Stromal cell of bone marrow (primary cell): ENCODE measurements at regions not wholly inside any gene's neighbourhood (a gene's known extent, or its start where the extent isn't known, plus 50 kb on each side); places are given as distances from the start of the nearest gene placed in this dataset.
A peak's percentile ranks its signal among the peaks of the same experiment; 100 is the strongest.

Experiments used
- DNase-seq: peaks from one replicate; pipeline ENCODE4 v3.0.0-alpha.2; 2012; ENCODE audit warnings: low read depth

DNA sequence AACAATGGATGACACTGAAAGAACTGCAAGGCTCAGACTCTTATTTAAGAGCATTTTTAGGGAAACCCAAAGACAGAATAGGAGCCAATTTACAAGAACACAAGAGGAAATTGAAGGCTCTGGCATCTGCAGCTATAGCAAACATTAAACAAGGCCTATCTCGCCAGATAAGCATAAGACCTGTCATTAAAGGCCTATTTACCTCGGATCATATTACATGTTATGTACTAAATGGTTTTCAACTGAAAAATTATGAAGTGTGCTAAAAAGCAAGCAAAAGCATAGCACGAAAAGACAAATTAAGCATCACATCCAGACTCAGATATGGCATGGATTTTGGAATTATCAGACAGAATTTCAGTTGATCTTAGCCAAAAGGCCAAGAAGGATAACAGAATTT, 617.1 kb downstream of the SQOR start:
- DNase-seq: no peak

DNA sequence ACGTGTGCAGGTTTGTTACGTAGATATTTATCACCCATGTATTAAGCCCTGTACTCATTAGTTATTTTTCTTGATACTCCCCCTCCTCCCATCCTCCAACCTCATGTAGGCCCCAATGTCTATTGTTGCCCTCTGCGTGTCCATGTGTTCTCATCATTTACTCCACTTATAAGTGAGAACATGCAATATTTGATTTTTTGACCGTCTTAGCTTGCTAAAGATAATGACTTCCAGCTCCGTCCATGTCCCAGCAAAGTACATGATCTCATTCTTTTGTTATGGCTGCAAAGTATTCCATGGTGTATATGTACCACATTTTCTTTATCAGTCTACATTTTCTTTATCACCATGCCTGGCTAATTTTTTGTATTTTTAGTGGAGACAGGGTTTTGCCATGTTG, 623.2 kb downstream of the SQOR start:
- DNase-seq: no peak

DNA sequence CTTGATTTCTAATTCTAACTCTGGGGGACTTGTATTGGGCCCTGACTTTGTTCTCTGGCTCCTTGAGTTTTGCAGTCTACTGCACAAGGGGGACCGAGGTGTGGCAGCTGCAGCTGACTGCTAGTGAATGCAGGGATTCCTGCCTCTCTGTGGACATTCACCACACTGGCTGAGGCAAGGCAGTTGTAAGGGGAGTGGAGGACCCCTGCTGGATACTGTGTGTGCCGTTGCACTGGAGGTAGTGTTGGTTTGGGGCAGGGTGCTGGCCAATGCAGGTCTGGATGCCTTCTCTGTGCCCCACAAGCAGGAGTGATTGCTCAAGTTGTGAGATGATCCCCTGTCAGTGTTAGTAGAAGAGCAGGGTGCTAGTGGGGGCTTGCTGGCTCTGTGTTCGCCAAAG, 626.1 kb downstream of the SQOR start:
- DNase-seq: no peak

DNA sequence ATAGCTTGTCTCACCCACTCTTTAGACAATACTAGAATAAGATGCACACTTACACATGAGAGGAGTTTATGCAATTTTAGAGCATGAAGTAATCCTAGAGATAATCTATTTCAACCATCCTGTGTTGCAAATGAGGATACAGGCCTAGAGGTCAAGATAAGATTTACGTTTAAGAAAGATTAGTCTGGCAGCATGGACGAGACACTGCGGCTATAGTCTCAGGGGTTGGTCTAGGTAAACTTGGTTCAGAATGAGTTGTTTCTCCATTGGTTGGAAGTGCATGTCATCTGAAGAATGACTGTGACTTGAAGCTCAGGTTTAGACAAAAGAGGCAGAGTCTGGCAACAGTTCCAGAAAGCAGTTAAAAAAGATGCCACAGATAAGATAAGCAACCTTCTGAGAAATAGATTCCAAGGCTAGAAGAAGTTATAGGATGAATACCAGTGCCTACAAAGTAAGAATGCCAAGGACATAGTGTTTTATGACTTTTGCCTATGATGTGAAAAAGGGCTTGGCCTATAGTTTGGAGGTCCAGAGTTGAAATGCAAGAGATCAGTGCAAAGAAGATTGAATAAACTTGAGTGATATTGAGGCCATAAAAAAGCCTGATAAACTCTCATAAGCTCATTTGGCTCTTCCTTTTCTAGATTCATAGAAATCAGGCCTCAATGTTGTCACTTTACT, 631.0 kb downstream of the SQOR start:
- no peak for DNase-seq

DNA sequence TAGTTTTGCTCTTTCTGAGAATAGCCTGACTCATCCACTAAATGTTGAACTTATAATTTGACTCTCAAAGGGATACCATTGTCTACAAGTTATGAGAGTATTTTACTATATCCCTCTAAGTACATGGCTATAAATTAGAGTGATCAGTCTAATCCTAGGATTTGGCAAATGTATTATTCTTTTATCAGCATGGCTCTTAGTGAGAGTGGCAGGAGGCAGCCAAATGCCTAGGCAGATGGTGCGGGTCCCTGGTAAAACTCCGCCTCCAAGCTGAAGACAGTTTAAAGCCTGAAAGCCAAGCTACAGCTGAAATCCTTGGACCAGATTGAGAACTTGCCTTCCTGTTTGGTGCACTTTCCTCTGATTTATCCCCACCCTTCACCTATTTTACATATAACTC, 631.8 kb downstream of the SQOR start:
- DNase-seq: no peak

DNA sequence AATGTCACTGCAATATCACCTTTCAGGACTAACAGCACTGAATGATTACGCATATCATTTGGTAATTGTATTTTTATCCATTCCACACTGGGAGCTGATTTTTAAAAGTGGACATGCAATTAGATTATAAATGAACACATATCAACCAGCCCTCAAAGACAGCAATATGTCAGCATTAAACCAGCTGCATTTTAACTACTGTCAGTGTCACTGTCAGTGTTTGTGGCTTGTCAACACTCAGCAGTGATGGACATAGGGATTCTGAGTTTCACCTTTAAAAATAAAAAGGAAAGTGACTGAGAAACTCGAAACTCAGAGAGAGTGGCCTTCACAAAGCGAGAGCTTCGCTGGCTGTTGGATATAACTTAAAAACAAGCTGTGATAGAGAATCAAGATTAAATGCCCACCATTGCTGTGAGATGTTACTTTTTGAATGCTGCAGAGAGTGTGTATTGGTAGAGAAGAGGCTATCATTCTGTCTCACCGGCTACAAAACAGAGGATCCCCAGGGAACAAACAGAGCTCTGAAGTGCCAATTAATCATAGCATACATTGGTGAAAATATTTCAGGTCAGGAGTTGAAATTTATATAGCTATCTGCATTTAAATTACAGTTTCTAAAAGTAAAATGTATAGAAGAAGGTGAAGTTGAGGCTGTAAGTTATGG, 635.8 kb downstream of the SQOR start:
- DNase-seq: no peak

DNA sequence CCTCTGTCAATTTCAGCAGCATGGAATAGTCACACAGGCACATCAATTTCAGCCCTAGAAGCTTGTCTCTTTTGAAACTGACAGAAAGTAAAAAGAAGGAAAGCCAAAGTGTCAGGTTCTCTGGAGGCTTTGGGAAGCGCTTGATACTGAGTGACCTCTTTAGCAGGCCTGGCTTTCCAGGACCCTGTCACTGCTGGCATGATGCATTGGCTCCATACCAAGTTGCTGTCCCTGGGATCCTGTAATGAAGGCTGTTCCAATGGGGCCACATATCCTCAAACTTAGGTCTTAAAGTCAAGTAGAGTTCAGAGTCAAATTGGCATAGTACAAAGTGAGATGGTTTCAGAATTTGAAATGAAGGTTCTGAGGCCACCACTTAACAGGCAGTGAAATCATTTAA, 640.9 kb downstream of the SQOR start:
- no peak for DNase-seq

DNA sequence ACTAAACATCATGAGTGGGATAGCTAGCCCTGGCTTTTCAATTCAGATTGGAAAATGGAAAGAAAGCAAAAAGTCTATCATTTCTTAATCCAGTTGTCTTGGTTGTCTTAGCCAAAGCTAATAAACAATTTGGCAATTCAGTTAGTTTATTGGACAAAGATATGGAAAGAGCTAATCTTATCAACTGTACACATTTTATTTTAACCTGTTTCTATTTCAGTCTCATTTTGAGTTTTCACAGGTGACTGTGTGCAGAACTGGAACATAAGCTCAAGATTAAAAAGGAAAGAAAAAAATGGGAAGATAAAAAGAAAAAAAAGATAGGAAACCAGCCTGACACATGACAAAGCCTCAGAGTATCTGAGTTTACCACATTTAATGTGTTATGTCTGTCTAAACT, 642.6 kb downstream of the SQOR start:
- no peak for DNase-seq

DNA sequence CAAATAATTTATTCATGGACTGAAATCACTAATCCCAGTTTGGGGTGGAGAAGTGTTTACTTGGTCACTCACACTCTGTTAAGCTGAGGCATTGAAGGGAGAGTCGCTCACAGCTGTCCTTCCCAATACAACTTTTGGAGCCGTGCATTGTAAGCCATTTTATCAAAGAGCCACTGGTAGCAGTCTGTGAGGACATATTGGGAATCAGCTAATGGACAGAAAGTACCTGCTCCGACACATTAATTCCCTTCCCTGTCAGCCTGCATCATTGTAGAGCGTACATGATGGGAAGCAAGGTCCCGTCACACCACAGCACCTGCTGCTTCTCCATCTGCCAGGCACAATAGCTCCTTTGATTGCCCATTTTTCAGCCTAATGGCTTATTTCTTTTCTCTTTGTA, 643.2 kb downstream of the SQOR start:
- no peak for DNase-seq

DNA sequence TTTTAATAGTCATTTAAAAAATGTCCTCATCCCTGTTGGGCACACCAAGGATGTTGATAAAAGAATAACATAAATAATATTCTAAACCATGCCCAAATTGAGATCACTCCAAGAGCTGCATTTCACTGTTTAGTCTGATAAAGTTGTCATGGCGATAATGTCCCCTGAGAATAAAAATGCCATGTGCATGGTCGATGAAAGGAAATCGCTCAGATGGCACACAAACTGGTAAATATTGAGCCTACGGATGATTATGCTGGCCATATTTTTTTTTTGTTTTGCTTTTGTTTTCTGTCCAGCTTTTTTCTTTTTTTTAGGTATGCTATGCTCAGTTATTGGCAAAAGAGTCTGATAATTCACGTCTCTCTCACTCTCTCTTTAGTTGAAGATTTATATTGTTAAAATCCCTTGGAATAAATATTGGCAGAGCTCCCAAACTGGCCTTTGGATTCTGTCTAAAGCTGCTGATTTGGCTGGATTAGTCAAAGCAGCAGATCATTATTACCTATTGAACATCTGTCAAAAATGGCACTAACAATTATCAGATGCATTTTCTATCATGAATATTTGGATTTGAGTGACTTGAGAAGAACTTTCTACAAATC, 643.8 kb downstream of the SQOR start:
- DNase-seq: no peak

DNA sequence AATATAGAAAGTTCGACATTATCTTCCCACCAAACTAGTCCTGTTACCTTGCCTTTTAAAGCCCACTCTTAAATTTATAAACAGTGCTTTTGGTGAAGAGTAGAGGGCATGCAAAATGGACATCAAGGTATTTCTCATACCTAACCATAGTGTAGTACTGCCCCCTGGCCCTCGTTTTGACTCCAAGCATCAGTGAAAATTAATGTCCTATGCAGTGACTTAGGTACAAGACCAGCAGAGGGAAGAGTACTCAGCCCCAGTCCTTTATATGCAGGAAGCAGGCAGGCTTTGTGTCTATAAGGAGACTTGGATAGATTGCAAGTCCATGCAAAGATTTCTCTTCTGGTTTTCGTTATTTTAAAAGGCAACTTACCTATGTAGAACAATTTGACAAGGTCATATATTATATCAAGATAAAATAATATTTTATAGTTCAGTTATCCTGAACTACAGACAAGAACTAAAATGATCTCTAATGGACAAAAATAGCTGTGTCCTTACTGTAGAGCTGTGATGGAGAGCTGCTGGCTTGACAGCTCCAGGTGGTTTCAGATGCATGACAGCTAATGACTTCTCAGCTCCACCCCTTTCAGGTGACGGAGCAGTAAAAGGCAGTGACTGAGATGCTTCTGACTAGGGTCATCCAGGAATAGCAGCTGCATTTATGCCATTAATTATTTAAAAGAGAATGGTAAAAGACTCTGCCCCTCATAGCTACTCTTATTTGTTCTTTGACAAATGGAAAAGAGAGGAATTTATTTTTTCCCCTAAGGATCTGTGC, 646.1 kb downstream of the SQOR start:
- no peak for DNase-seq

DNA sequence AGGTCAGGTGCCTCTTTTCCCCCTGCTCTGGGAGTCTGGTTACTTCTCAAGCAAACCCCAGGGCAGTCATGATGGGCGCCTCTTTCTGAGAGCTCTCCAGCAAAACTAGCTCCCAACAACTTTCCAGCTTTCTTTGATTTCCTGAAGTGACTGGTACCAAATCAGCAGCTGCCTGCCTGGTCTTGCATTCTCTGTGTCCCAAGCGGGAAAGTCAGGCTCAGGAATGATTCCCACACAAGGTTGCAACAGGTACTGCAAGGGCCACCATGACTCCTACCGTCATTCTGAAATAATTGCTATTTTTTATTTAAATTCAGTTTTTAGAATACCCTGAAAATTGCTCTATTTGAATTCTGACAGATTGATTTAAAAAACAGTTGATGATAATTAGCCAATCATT, 658.7 kb downstream of the SQOR start:
- no peak for DNase-seq

DNA sequence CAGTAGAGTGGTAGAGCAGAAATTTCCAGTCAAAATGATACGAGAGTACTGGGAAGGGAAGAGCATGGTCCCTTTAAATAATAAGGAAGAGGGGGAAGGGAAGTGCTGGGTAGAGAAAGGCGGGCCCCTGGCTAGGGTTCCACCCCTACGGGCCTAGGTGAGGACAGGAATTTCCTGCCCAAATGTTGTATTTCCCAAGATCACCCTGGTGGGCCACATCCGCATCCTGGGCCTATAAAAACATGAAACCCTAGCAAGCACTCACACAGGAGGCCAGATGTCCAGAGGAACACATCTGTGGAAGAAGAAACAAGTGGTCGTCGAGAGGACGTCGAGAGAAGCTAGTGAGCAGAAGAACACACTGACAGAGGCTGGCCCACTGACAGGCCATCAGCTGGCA, 661.2 kb downstream of the SQOR start:
- no peak for DNase-seq

DNA sequence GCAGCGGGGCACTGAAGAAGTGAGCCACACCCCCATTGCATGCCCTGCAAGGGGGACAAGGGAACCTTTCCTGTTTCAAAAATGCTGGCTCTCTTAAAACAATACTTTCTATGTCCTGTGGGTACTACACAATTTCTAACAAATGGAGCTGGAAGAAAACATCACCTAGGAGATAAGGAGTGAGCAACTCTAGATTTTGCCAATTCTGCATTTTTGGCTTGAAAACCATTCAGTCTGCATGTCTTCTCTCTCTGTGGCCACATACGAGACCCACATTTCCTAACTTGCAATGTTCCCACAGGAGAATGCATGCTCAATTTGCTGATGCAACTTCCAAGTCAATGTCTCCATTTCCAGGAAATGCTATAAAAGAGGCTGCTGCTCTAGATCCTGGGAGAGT, 662.0 kb downstream of the SQOR start:
- DNase-seq: no peak

DNA sequence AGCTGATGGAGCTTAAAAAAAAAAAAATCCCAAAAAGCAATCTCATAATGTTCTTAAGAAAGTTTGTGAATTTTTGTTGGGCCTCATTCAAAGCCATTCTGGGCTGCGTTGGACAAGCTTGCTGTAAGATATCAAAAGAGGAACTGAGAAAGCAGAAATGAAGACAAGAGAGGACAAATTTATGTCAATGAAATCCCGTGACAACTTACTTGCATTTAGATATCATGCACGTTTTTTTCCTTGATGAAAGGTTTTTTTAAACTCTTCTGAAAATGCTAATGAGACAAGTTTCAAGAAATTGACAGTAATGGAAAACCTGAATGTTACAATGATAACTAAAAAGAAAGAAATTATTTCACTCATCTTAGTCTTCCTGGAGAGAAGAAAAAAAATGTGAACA, 662.9 kb downstream of the SQOR start:
- DNase-seq: no peak

DNA sequence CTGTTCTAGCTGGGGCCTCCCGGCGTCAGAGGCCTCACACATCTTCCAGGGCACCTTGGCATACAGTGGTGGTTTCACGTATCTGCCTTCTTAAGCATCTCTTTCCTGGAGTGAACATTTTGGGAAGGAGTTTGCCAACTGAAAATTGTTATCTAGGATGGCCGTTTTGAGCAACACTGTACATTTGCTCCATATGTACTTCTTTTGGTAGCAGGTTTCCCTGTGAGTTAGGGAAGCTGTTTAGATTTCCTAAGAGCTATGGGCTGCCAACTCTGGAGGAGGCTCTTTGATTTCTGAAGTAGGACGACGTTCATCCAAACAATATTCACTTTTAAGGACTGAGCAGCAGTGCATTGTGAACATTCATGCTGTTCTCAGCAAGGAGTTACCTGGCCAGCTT, 665.9 kb downstream of the SQOR start:
- no peak for DNase-seq

DNA sequence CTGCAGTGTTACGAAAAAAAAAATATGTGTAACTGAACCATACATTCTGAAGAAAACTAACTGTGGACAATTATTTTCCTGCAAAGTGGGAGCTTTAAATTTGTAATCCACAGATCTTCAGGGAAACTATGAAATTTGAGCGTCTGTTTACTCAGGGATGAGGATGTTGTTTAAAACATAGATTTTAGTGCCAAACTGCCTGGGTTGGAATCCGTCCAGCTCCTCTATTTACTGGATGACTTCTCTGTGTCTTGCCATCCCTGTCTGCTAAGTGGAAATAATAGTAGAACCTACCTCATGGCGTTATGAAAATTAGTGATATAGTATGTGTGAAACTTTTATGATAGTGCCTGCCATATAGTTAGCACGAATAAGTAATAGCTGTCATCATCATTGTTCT, 666.5 kb downstream of the SQOR start:
- no peak for DNase-seq

DNA sequence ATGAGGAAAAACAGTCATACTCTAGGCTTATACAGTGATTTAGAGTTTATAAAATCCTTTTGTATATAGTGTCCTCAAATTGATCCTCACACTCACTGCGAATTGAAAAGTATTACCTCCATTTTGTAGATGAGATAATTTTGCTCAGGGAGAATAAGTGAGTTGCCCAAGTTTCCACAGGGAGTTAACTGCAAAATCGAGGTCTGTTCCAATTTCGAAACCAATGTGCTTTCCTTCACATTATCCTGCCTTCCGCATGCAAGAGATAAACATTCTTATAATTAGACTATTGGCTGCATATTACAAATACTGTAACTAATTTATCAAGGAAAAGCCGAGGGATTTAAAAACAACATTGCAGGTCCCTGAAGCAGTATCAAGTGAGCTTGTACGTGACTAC, 667.0 kb downstream of the SQOR start:
- no peak for DNase-seq

DNA sequence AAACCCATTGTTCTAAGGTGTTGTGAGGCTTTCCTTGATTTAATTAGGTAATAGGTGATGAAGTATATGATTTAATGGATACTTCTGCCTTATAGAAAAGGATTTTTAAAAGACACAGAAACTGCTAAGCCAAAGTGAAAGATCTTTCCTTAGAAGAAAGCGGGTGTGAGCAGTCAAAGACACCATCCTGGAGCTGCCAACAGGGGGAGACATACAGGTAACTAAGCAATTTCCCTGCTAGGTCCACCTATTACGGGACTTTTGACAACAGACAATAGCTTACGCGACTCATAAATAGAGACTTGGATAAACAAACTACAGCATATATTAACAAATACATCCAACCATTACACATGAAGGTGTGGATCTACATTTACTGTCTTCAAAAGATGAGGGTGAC, 669.5 kb downstream of the SQOR start:
- no peak for DNase-seq

DNA sequence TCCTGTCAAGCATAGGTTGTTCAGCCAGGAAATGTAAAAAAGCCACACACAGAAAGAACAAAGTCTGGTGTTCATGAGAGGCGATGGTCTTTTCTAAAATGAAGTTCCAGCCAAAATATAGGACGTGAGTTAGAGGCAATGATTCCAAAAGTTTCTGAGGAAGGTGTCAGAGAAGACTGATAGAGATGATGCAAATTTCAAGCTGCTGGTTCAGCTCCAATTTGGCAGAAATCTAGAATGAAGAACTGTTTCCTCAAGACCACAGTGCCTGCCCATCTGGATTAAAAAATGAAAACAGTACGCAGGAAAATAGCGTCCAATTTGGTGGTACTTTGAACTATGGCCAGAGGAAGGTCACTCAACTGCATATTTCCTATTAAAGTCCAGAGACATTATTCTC, 672.9 kb downstream of the SQOR start:
- no peak for DNase-seq

DNA sequence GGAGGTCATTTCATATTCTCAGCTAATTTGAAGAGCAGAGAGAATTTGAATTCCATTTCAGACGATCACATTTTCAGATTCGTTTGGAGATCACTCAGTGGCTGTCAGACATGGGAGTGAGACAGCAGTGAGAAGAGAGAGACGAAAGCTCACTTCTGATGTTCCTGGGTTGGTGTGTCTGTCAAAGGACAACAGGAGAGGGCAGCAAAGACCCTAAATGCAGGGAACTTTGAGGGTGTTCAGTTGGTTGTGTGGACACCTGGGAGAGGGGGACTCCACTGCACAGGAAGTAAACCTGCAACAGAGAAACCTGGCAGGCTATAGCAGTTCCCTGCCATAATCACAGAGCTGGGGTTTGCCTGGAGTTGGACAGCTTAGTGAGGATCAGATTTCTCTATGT, 675.1 kb downstream of the SQOR start:
- no peak for DNase-seq

DNA sequence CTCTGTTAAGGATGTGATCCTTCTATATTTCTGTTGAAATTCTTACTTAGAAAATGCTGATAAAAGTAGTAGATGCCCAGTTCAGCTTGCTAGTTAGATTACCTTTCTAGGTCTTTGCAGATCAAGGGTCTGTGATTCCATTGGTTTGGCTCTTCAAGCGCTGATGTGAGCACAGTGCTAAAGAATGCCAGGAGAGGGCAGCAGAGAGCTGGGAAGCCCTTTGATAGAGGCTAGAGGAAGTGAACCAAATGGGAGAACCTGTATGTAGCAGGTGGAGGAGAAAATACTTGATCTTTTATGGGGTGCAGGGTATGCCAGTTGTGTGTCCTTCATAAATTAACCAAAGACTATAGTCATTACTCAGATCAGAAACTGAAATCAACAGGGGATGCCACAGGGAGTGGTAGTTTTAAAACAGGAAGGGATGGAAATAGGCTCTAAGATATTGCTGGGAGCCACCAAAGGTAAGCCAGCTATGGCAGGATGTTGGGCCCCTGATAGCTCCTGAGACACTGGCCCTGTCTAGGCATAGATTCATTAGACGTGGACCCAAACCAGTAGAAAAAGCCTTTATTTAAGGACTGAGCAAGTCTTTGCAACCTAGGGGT, 677.4 kb downstream of the SQOR start:
- DNase-seq: peak; percentile 37

DNA sequence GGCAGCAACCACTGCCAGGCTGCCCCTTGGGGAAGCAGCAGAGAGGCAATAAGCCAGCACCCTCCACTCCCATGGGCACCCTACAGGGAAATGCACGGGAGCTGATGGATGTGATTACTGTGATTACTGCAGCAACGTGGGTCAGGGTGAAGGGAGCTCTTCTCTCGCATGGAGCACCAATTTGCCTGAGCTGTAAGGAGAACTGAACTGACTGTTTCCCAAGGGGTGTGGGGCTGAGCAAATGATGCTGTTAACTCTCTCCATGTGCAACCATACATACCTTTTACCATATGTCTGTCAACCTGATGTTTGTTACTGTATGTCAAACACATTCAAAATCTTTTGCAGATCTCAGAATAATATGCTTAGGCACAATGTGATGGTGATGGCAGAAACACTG, 680.6 kb downstream of the SQOR start:
- no peak for DNase-seq
